ENCODE measurements at regions not wholly inside any gene's neighbourhood (a gene's known extent, or its start where the extent isn't known, plus 50 kb on each side); places are given as distances from the start of the nearest gene placed in this dataset.

DNA sequence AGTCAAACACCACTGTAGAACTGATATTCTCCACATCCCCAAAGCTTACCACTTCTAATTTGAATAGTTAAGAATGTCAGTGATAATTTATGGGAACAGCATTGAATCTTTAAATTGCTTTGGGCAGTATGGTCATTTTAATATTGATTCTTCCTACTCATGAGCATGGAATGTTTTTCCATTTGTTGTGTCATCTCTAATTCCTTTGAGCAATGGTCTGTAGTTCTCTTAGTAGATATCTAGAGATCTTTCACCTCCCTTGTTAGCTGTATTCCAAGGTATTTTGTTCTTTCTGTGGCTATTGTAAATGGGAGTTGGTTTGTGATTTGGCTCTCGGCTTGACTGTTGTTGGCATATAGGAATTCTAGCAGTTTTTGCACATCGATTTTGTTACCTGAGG is 1341.8 kb upstream of the CDH9 start:
- Mint-ChIP-seq H3K9me3 (ENCODE audit: low read depth) (peaks cover 27% of the 10 kb centered on the region), H3K4me3 (no peak overlapping the region), H3K36me3 (ENCODE audit: low read depth) (no peaks in the 10 kb centered on the region), H3K27me3 (no peaks in the 10 kb centered on the region), H3K27ac (no peak overlapping the region), H3K4me1 (no peaks in the 10 kb centered on the region)
- intact Hi-C loops (cut with DNase I, micrococcal nuclease) = no loop called here
- POLR2A ChIA-PET = no interaction called here
- CTCF ChIA-PET = no interaction called here
- DNase-seq (no peak), ATAC-seq (no peak)

DNA sequence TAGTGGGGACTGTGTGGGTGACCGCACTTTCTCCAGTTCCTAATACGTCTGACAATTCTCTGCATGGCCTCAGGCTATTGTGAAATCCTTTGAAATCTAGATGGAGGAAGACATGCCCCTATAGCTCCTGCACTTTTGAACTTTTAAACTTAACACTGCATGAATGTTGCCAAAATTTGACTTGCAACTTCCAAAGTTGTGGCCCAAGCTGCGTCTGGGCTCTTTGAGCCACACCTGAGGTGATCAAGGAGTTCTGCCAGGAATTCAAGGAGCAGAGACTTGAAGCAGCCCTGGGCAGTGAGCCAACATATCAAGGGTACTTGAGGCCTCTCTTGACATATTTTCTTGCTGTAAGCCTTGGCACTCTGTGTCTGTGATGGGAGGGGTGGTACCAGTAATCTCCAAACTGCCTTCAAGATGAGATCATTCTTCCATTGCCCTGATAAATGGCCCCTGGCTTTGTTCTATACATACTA is 1336.1 kb upstream of the CDH9 start:
- Mint-ChIP-seq H3K4me1 (no peaks in the 10 kb centered on the region), H3K27ac (no peak overlapping the region), H3K27me3 (no peaks in the 10 kb centered on the region), H3K4me3 (no peak overlapping the region), H3K36me3 (ENCODE audit: low read depth) (no peaks in the 10 kb centered on the region), H3K9me3 (ENCODE audit: low read depth) (peaks cover 19% of the 10 kb centered on the region)
- ATAC-seq (no peak), DNase-seq (no peak)
- intact Hi-C loops (cut with DNase I, micrococcal nuclease) = no loop called here
- POLR2A ChIA-PET = no interaction called here
- CTCF ChIA-PET = no interaction called here

DNA sequence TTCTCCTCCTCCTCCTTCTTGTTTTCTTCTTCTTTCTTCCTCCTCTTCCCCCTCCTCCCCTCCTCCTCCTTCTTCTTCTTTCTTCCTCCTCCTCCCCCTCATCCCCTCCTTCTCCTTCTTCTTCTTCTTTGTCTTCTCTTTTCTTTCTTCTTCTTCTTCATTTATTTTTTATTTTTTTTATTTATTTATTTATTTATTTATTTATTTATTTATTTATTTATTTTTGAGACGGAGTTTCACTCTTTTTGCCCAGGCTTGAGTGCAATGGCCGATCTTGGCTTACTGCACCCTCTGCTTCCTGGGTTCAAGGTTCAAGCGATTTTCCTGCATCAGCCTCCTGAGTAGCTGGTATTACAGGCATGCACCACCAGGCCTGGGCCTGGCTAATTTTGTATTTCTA is 1332.5 kb upstream of the CDH9 start:
- ChIA-PET POLR2A (no interaction called here), CTCF (no interaction called here)
- peaks cover 10% of the 10 kb centered on the region for H3K9me3 Mint-ChIP-seq (ENCODE audit: low read depth)
- H3K27ac Mint-ChIP-seq = no peak overlapping the region
- DNase-seq = no peak
- intact Hi-C loops (cut with DNase I, micrococcal nuclease) = no loop called here
- H3K27me3 Mint-ChIP-seq = no peaks in the 10 kb centered on the region
- no peaks in the 10 kb centered on the region for H3K36me3 Mint-ChIP-seq (ENCODE audit: low read depth)
- no peak for ATAC-seq
- no peak overlapping the region for H3K4me3 Mint-ChIP-seq
- H3K4me1 Mint-ChIP-seq = no peaks in the 10 kb centered on the region

DNA sequence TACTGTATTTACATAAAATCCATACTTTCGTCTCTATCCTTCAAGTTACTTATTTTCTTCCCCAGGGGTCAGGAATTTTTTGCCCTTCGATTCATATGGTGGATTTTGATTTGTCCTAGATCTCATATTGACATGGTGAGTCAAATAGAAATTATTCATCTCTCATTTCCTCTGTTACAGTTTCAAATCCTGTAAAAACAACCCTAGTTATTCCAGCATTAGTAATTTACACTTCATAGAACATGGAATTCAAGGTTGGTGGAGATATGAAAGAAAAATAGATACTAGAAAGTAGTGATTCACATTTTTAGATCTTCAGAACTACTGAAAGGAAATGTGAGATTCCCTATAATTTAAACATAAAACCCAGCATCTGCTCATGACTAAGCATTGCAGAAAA is 1331.0 kb upstream of the CDH9 start:
- ATAC-seq = no peak
- Mint-ChIP-seq H3K4me1 (no peaks in the 10 kb centered on the region), H3K27ac (no peak overlapping the region), H3K4me3 (no peak overlapping the region), H3K27me3 (no peaks in the 10 kb centered on the region), H3K9me3 (ENCODE audit: low read depth) (peaks cover 10% of the 10 kb centered on the region), H3K36me3 (ENCODE audit: low read depth) (no peaks in the 10 kb centered on the region)
- DNase-seq = no peak
- ChIA-PET POLR2A (no interaction called here), CTCF (no interaction called here)
- intact Hi-C loops (cut with DNase I, micrococcal nuclease) = no loop called here

DNA sequence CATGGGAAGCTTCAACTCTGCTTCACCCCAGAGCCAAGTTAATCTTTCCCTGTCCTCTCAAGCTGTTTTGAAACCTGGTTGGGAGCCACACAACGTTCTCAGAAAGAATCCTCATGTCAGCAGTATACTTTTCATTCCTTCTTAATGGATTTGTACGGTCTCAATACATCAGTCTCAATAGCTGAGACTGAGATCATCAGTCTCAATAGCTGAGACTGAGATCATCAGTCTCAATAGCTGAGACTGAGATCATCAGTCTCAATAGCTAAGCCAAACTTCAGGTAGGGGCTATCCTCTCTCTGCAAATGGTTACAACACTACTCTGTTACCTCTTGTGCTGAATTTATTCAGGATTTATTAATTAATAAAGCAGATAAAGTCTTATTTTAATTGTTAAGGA is 1317.4 kb upstream of the CDH9 start:
- H3K27ac Mint-ChIP-seq = no peak overlapping the region
- peaks cover 15% of the 10 kb centered on the region for H3K9me3 Mint-ChIP-seq (ENCODE audit: low read depth)
- H3K4me1 Mint-ChIP-seq = no peaks in the 10 kb centered on the region
- DNase-seq = no peak
- no peak for ATAC-seq
- intact Hi-C loops (cut with DNase I, micrococcal nuclease) = no loop called here
- no peaks in the 10 kb centered on the region for H3K27me3 Mint-ChIP-seq
- H3K36me3 Mint-ChIP-seq (ENCODE audit: low read depth) = no peaks in the 10 kb centered on the region
- POLR2A ChIA-PET = no interaction called here
- H3K4me3 Mint-ChIP-seq = no peak overlapping the region
- CTCF ChIA-PET = no interaction called here

DNA sequence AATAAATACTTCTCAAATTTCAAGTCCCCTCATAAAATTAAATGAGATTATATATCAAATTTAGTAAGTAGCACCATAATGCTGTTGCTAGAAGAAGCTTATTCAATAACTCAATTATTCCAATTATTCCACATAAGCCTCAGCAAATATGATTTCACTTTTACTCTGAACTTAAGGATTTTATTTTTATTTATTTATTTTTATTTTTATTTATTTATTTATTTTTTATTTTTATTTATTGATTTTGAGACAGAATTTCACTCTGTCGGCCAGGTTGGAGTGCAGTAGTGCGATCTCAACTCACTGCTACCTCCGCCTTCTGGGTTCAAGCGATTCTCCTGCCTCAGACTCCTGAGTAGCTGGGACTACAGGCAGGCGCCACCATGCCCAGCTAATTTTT is 1308.3 kb upstream of the CDH9 start:
- Mint-ChIP-seq H3K9me3 (ENCODE audit: low read depth) (peaks cover 9% of the 10 kb centered on the region), H3K36me3 (ENCODE audit: low read depth) (no peaks in the 10 kb centered on the region), H3K27me3 (no peaks in the 10 kb centered on the region), H3K27ac (no peak overlapping the region), H3K4me1 (no peaks in the 10 kb centered on the region), H3K4me3 (no peak overlapping the region)
- ChIA-PET CTCF (no interaction called here), POLR2A (no interaction called here)
- no peak for ATAC-seq
- intact Hi-C loops (cut with DNase I, micrococcal nuclease) = no loop called here
- DNase-seq = no peak

DNA sequence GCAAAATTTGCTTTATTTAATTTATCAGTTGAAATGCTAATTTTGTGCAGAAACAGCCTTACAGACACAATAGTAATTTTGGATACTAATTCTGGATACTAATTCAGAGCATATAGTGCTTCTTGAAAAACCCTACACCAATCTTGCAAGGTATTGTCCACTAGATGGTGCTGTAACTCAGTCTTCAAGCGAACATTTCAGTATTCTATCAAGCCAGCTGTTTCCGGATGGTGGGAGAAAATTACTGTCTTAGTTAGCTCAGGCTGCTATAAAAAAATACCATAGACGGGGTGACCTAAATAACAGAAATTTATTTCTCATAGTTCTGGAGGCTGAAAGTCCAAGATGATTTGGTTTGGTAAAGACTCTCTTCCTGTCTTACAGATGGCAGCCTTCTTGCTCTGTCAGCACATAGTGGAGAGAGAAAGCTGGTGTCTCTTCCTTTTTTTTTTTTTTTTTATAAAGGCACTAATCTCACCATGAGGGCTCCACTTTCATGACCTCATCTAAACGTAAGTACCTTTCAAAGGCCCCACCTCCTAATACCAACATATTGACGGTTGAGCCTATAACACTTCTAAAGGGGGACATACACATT is 1306.5 kb upstream of the CDH9 start:
- intact Hi-C loops (cut with DNase I, micrococcal nuclease) = loop anchor here in 1 of 2 experiments (2.0 kb wide), 1 partner anchor 422 kb away; no protein-coding TSS in a partner anchor
- H3K27ac Mint-ChIP-seq = no peak overlapping the region
- no peaks in the 10 kb centered on the region for H3K36me3 Mint-ChIP-seq (ENCODE audit: low read depth)
- no peak overlapping the region for H3K4me3 Mint-ChIP-seq
- DNase-seq (no peak), ATAC-seq (no peak)
- POLR2A ChIA-PET = no interaction called here
- H3K4me1 Mint-ChIP-seq = no peaks in the 10 kb centered on the region
- no peaks in the 10 kb centered on the region for H3K27me3 Mint-ChIP-seq
- peaks cover 3% of the 10 kb centered on the region for H3K9me3 Mint-ChIP-seq (ENCODE audit: low read depth)
- CTCF ChIA-PET = no interaction called here

DNA sequence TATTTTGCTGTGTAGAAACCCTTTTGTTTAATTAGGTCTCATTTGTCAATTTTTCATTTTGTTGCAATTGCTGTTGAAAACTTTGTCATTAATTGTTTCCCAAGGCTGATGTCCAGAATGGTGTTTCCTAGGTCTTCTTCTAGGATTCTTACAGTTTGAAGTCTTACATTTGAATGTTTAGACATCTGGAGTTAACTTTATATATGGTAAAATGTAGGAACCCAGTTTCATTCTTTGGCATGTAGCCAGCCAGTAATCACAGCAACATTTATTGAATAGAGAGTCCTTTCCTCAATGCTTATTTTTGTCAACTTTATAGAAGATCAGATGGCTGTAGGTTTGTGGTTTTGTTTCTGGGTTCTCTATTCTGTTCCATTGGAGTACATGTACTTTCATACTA is 1290.8 kb upstream of the CDH9 start:
- Mint-ChIP-seq H3K36me3 (ENCODE audit: low read depth) (no peaks in the 10 kb centered on the region), H3K9me3 (ENCODE audit: low read depth) (peaks cover 10% of the 10 kb centered on the region), H3K4me3 (no peak overlapping the region), H3K4me1 (no peaks in the 10 kb centered on the region), H3K27me3 (no peaks in the 10 kb centered on the region), H3K27ac (no peak overlapping the region)
- CTCF ChIA-PET = no interaction called here
- intact Hi-C loops (cut with DNase I, micrococcal nuclease) = no loop called here
- DNase-seq = no peak
- no peak for ATAC-seq
- POLR2A ChIA-PET = no interaction called here

DNA sequence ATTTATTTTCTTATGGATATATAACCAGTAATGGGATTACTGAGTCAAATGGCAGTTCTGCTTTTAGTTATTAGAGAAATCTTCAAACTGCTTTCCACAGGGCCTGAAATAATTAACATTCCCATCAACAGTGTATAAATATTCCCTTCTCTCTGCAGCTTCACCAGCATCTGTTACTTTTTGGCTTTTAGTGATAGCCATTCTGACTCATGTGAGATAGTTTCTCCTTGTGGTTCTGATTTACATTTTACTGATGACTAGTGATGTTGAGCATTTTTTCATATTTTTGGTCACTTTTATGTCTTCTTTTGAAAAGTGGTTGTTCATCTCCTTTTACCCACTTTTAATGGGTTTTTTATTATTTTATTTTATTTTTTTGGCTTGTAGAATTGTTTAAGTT is 1290.3 kb upstream of the CDH9 start:
- H3K36me3 Mint-ChIP-seq (ENCODE audit: low read depth) = no peaks in the 10 kb centered on the region
- no peak overlapping the region for H3K27ac Mint-ChIP-seq
- intact Hi-C loops (cut with DNase I, micrococcal nuclease) = no loop called here
- ChIA-PET CTCF (no interaction called here), POLR2A (no interaction called here)
- H3K27me3 Mint-ChIP-seq = no peaks in the 10 kb centered on the region
- no peak overlapping the region for H3K4me3 Mint-ChIP-seq
- no peaks in the 10 kb centered on the region for H3K4me1 Mint-ChIP-seq
- H3K9me3 Mint-ChIP-seq (ENCODE audit: low read depth) = peaks cover 10% of the 10 kb centered on the region
- no peak for ATAC-seq
- DNase-seq = no peak

DNA sequence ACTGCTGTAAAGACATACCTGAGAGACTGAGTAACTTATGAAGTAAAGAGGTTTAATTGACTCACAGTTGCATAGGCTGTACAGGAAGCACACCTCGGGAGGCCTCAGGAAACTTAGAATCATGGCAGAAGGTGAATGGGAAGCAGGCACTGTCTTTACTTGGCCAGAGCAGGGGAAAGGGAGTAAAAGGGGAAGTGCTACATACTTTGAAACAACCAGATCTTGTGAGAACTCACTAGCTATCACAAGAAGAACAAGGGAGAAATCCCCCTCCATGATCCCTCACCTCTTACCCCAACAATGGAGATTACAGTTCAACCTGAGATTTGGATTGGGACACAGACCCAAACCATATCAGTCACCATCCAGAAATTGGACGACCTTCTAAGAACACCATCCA is 1285.8 kb upstream of the CDH9 start:
- intact Hi-C loops (cut with DNase I, micrococcal nuclease) = no loop called here
- ChIA-PET CTCF (no interaction called here), POLR2A (no interaction called here)
- no peaks in the 10 kb centered on the region for H3K27me3 Mint-ChIP-seq
- no peaks in the 10 kb centered on the region for H3K36me3 Mint-ChIP-seq (ENCODE audit: low read depth)
- peaks cover 8% of the 10 kb centered on the region for H3K9me3 Mint-ChIP-seq (ENCODE audit: low read depth)
- no peaks in the 10 kb centered on the region for H3K4me1 Mint-ChIP-seq
- H3K27ac Mint-ChIP-seq = no peak overlapping the region
- no peak for ATAC-seq
- DNase-seq = no peak
- H3K4me3 Mint-ChIP-seq = no peak overlapping the region

DNA sequence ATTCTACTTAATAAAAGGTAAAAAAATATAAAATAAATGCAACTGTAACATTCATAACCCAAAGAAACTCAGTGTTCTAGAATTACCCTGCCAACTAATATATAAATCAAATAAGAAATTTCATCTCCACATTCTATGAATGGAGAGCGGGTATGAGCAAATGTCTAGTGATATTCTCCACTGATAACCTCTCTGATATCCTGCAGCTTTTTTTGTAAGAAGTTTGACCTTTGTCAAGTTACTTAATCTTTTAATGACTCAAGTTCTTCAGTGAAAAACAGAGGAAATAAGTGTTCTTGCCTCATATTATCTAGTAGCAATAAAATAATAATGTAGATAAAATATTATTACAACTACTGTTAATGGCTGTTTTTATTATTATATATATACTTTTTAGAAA is 1275.6 kb upstream of the CDH9 start:
- intact Hi-C loops (cut with DNase I, micrococcal nuclease) = no loop called here
- no peak overlapping the region for H3K27ac Mint-ChIP-seq
- ATAC-seq = no peak
- no peaks in the 10 kb centered on the region for H3K36me3 Mint-ChIP-seq (ENCODE audit: low read depth)
- H3K4me1 Mint-ChIP-seq = no peaks in the 10 kb centered on the region
- peaks cover 12% of the 10 kb centered on the region for H3K9me3 Mint-ChIP-seq (ENCODE audit: low read depth)
- no peaks in the 10 kb centered on the region for H3K27me3 Mint-ChIP-seq
- no peak overlapping the region for H3K4me3 Mint-ChIP-seq
- no peak for DNase-seq
- ChIA-PET CTCF (no interaction called here), POLR2A (no interaction called here)

DNA sequence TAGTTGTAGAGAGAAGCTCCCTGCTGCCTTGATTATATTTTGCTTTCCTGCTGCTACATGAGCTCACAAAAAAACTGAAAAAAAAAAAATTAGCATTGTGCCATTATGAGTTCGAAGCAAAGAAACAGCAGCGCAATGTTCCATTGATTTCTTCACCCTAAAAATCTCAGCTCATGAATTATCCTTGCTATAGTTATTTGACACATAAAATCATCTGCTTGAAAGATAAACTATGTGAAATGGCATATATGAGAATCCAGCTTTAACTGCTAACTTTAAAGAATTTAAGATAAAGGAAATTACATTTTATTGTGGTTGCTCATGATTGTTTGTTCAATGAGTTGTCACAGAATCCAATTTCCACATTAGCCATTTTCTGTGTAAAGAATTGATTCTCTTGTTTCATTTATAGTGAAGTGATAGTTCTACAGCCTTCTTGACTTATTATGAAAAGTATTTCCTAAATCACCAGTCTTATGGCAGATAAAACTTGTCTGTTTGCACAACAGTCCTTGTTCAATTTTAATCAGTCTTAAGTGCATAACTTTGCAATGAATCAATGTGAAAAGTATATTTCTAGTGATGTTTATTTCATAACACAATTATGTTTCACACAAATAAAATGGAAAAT is 1275.0 kb upstream of the CDH9 start:
- no peaks in the 10 kb centered on the region for H3K27me3 Mint-ChIP-seq
- intact Hi-C loops (cut with DNase I, micrococcal nuclease) = no loop called here
- H3K4me3 Mint-ChIP-seq = no peak overlapping the region
- H3K27ac Mint-ChIP-seq = no peak overlapping the region
- no peak for DNase-seq
- CTCF ChIA-PET = no interaction called here
- H3K4me1 Mint-ChIP-seq = no peaks in the 10 kb centered on the region
- no peak for ATAC-seq
- H3K9me3 Mint-ChIP-seq (ENCODE audit: low read depth) = peaks cover 8% of the 10 kb centered on the region
- H3K36me3 Mint-ChIP-seq (ENCODE audit: low read depth) = no peaks in the 10 kb centered on the region
- POLR2A ChIA-PET = no interaction called here

DNA sequence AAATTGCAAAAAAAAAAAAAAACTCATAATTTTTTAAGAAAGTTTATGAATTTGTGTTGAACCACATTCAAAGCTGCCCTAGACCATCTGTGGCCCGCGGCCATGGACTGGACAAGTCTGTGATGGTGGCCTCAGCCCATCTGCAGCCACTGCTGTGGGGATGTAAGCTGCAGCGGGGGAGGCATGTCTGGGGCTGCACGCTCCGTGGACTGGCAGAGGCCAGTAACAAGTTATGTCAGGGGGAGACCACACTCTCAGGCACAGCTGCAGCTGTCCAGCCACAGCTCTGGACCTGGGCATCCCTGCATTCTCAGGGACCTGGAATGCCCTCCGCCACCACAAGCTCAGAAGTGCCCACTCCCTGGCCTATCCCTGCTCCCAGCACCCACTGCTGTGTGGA is 1272.3 kb upstream of the CDH9 start:
- Mint-ChIP-seq H3K4me3 (no peak overlapping the region), H3K27me3 (no peaks in the 10 kb centered on the region), H3K27ac (no peak overlapping the region), H3K9me3 (ENCODE audit: low read depth) (peaks cover 9% of the 10 kb centered on the region), H3K4me1 (no peaks in the 10 kb centered on the region), H3K36me3 (ENCODE audit: low read depth) (no peaks in the 10 kb centered on the region)
- intact Hi-C loops (cut with DNase I, micrococcal nuclease) = no loop called here
- ChIA-PET POLR2A (no interaction called here), CTCF (no interaction called here)
- DNase-seq (no peak), ATAC-seq (no peak)

Measured in activated CD4-positive, alpha-beta T cell treated with anti-CD3 and anti-CD28 coated beads for 36 hours (primary cell).